NCI-H146 treated with DMSO at 0.1 percent for 48 hours (cell line): ENCODE measurements at regions not wholly inside any gene's neighbourhood (a gene's known extent, or its start where the extent isn't known, plus 50 kb on each side); places are given as distances from the start of the nearest gene placed in this dataset.
"Not testable (repeated sequence)": the region's sequence is repeated elsewhere in the genome, so short reads cannot be mapped to it uniquely, and the experiment has no call there.

Experiments used
- DNase-seq: peaks from one replicate; lab custom pipeline; 2025; ENCODE audit not compliant: unreplicated experiment; lab: John Stamatoyannopoulos, UW

GRCh38 chr11:134949121-134950090 is 537.4 kb upstream of the B3GAT1 start:
- DNase-seq, result no peak

- DNase-seq, result no peak
Measured at GRCh38 chr11:134947556-134947955, 535.5 kb upstream of the B3GAT1 start.

GRCh38 chr11:134945993-134946392 is 534.0 kb upstream of the B3GAT1 start:
- DNase-seq, result no peak

GRCh38 chr11:134944986-134945385 is 532.9 kb upstream of the B3GAT1 start:
- DNase-seq, result no peak

GRCh38 chr11:134944131-134944530 is 532.1 kb upstream of the B3GAT1 start:
- no peak for DNase-seq

GRCh38 chr11:134943544-134943943 is 531.5 kb upstream of the B3GAT1 start:
- no peak for DNase-seq

GRCh38 chr11:134942681-134943080 is 530.6 kb upstream of the B3GAT1 start:
- no peak for DNase-seq

- not testable (repeated sequence) for DNase-seq
Measured at GRCh38 chr11:134941936-134942600, 530.0 kb upstream of the B3GAT1 start.

GRCh38 chr11:134941326-134941725 is 529.3 kb upstream of the B3GAT1 start:
- no peak for DNase-seq

GRCh38 chr11:134940441-134941126 is 528.5 kb upstream of the B3GAT1 start:
- DNase-seq, result no peak

- no peak for DNase-seq
Measured at GRCh38 chr11:134939905-134940304, 527.9 kb upstream of the B3GAT1 start.

GRCh38 chr11:134939031-134939430 is 527.0 kb upstream of the B3GAT1 start:
- no peak for DNase-seq

GRCh38 chr11:134938212-134938611 is 526.2 kb upstream of the B3GAT1 start:
- no peak for DNase-seq

- not testable (repeated sequence) for DNase-seq
Measured at GRCh38 chr11:134937193-134937592, 525.2 kb upstream of the B3GAT1 start.

- DNase-seq, result no peak
Measured at GRCh38 chr11:134932761-134933160, 520.7 kb upstream of the B3GAT1 start.

GRCh38 chr11:134925432-134925831 is 513.4 kb upstream of the B3GAT1 start:
- DNase-seq, result no peak

- no peak for DNase-seq
Measured at GRCh38 chr11:134923441-134923840, 511.4 kb upstream of the B3GAT1 start.

- DNase-seq, result no peak
Measured at GRCh38 chr11:134921938-134922337, 509.9 kb upstream of the B3GAT1 start.

GRCh38 chr11:134920851-134921608 is 509.0 kb upstream of the B3GAT1 start:
- no peak for DNase-seq

GRCh38 chr11:134916421-134917213 is 504.6 kb upstream of the B3GAT1 start:
- DNase-seq, result no peak
